ENCODE measurements at regions not wholly inside any gene's neighbourhood (a gene's known extent, or its start where the extent isn't known, plus 50 kb on each side); places are given as distances from the start of the nearest gene placed in this dataset.

GRCh38 chr3:83971666-83972065, 987.1 kb upstream of the CADM2 start:
- TF ChIP-seq CTCF (IDR thresholded peaks at IDR 0.05 in 4 of 5, conservative IDR thresholded peaks at IDR 0.05 in 1 of 5) (no peak), POLR2A (IDR thresholded peaks at IDR 0.05) (no peak)
- in situ Hi-C loops (cut with MboI; ENCODE audit: low sequenced_read_pairs in 4 of 4): no loop called here
- H3K36me3 ChIP-seq: no peaks in the 10 kb centered on the region

GRCh38 chr3:84008623-84009022, 950.2 kb upstream of the CADM2 start:
- no peaks in the 10 kb centered on the region for H3K27me3 ChIP-seq
- in situ Hi-C loops (cut with MboI; ENCODE audit: low sequenced_read_pairs in 4 of 4) (no loop called here), intact Hi-C loops (cut with DNase I; ENCODE audit: low total_unique reads) (no loop called here)
- ATAC-seq (no peak), DNase-seq (no peak)
- no peak overlapping the region for H3K4me3 ChIP-seq
- H3K9me3 ChIP-seq: no peaks in the 10 kb centered on the region
- H3K27ac ChIP-seq: no peak overlapping the region
- TF ChIP-seq POLR2A (IDR thresholded peaks at IDR 0.05) (no peak), CTCF (IDR thresholded peaks at IDR 0.05 in 4 of 5, conservative IDR thresholded peaks at IDR 0.05 in 1 of 5) (no peak)
- no peaks in the 10 kb centered on the region for H3K4me1 ChIP-seq
- H3K36me3 ChIP-seq: no peaks in the 10 kb centered on the region

More at GRCh38 chr3:83971666-83972065, 987.1 kb upstream of the CADM2 start:
- Histone ChIP-seq H3K4me1 (no peaks in the 10 kb centered on the region), H3K27ac (no peak overlapping the region), H3K27me3 (no peaks in the 10 kb centered on the region), H3K9me3 (no peaks in the 10 kb centered on the region), H3K4me3 (no peak overlapping the region)
- no peak for DNase-seq
- ATAC-seq: no peak
- intact Hi-C loops (cut with DNase I; ENCODE audit: low total_unique reads): no loop called here

GRCh38 chr3:84023842-84024241, 934.9 kb upstream of the CADM2 start:
- H3K36me3 ChIP-seq: no peaks in the 10 kb centered on the region
- no peak overlapping the region for H3K4me3 ChIP-seq
- no peaks in the 10 kb centered on the region for H3K4me1 ChIP-seq
- no peak overlapping the region for H3K27ac ChIP-seq
- in situ Hi-C loops (cut with MboI; ENCODE audit: low sequenced_read_pairs in 4 of 4): no loop called here
- no peak for ATAC-seq
- no peak for DNase-seq
- no peaks in the 10 kb centered on the region for H3K9me3 ChIP-seq
- H3K27me3 ChIP-seq: no peaks in the 10 kb centered on the region
- TF ChIP-seq POLR2A (IDR thresholded peaks at IDR 0.05) (no peak), CTCF (IDR thresholded peaks at IDR 0.05 in 4 of 5, conservative IDR thresholded peaks at IDR 0.05 in 1 of 5) (no peak)
- intact Hi-C loops (cut with DNase I; ENCODE audit: low total_unique reads): no loop called here

- no peak overlapping the region for H3K27ac ChIP-seq
- no peaks in the 10 kb centered on the region for H3K36me3 ChIP-seq
- H3K27me3 ChIP-seq: no peaks in the 10 kb centered on the region
- no peaks in the 10 kb centered on the region for H3K9me3 ChIP-seq
- in situ Hi-C loops (cut with MboI; ENCODE audit: low sequenced_read_pairs in 4 of 4): no loop called here
- H3K4me1 ChIP-seq: no peaks in the 10 kb centered on the region
- no peak overlapping the region for H3K4me3 ChIP-seq
- no peak for ATAC-seq
- no peak for DNase-seq
- TF ChIP-seq POLR2A (IDR thresholded peaks at IDR 0.05) (no peak), CTCF (IDR thresholded peaks at IDR 0.05 in 4 of 5, conservative IDR thresholded peaks at IDR 0.05 in 1 of 5) (no peak)
- intact Hi-C loops (cut with DNase I; ENCODE audit: low total_unique reads): no loop called here
Observed at GRCh38 chr3:84039099-84039498, 919.7 kb upstream of the CADM2 start.

GRCh38 chr3:84042399-84043106, 916.2 kb upstream of the CADM2 start:
- Histone ChIP-seq H3K27me3 (no peaks in the 10 kb centered on the region), H3K9me3 (no peaks in the 10 kb centered on the region), H3K4me1 (no peaks in the 10 kb centered on the region), H3K27ac (no peak overlapping the region), H3K4me3 (no peak overlapping the region), H3K36me3 (no peaks in the 10 kb centered on the region)
- DNase-seq (no peak), ATAC-seq (no peak)
- intact Hi-C loops (cut with DNase I; ENCODE audit: low total_unique reads): no loop called here
- TF ChIP-seq CTCF (IDR thresholded peaks at IDR 0.05 in 4 of 5, conservative IDR thresholded peaks at IDR 0.05 in 1 of 5) (no peak), POLR2A (IDR thresholded peaks at IDR 0.05) (no peak)
- in situ Hi-C loops (cut with MboI; ENCODE audit: low sequenced_read_pairs in 4 of 4): no loop called here

Data from gastrocnemius medialis (tissue), 4 donors.